Calu3 (cell line): ENCODE measurements at regions not wholly inside any gene's neighbourhood (a gene's known extent, or its start where the extent isn't known, plus 50 kb on each side); places are given as distances from the start of the nearest gene placed in this dataset.

ENCODE experiments used
- BruUV-seq: library from RNA; stranded (reverse); fragments of 400-500 nt; replicated peaks from 2 replicates; lab custom pipeline; 2021; lab: Mats Ljungman, UMichigan
- CTCF ChIA-PET: fragments of 300-600 bp; sonication (Branson Sonifier 250); formaldehyde crosslinking; loops from one replicate; lab custom pipeline; 2022; ENCODE audit warnings: antibody characterized with exemption; lab: Charles Lee
- DNase-seq: peaks from one replicate; pipeline ENCODE4 v3.0.0; 2022
- H3K27ac Mint-ChIP-seq: one replicate; pipeline ENCODE4 v1.8.0; 2022; ENCODE audit warnings: mixed read lengths; ENCODE audit not compliant: unreplicated experiment
- H3K27me3 Mint-ChIP-seq: one replicate; pipeline ENCODE4 v1.8.0; 2022; ENCODE audit warnings: mixed read lengths; ENCODE audit not compliant: unreplicated experiment
- H3K36me3 Mint-ChIP-seq: one replicate; pipeline ENCODE4 v1.8.0; 2022; ENCODE audit warnings: mild to moderate bottlenecking, moderate library complexity, mixed read lengths; ENCODE audit not compliant: insufficient read depth, unreplicated experiment
- H3K4me1 Mint-ChIP-seq: one replicate; pipeline ENCODE4 v1.8.0; 2022; ENCODE audit warnings: mild to moderate bottlenecking, low read depth, mixed read lengths; ENCODE audit not compliant: unreplicated experiment
- H3K4me3 Mint-ChIP-seq: one replicate; pipeline ENCODE4 v1.8.0; 2022; ENCODE audit warnings: mild to moderate bottlenecking, low read depth, moderate library complexity, mixed read lengths; ENCODE audit not compliant: unreplicated experiment
- H3K9me3 Mint-ChIP-seq: one replicate; pipeline ENCODE4 v1.8.0; 2022; ENCODE audit warnings: low read depth, mixed read lengths; ENCODE audit not compliant: unreplicated experiment
- CTCF ChIP-seq: fragments of 200-600 bp; IDR thresholded peaks from one replicate; pipeline ENCODE4 v1.8.0; 2022; ENCODE audit warnings: antibody characterized with exemption; ENCODE audit not compliant: unreplicated experiment
- intact Hi-C: fragments of 100-400 bp; cut with micrococcal nuclease; formaldehyde crosslinking; loops from one replicate; pipeline ENCODE4 v1.10.0; 2022; ENCODE audit not compliant: unreplicated experiment

GRCh38 chr13:30552567-30552966, 65.2 kb upstream of the USPL1 start:
- no peak overlapping the region for H3K4me3 Mint-ChIP-seq
- no peaks in the 10 kb centered on the region for H3K27me3 Mint-ChIP-seq
- CTCF ChIA-PET: no interaction called here
- TF ChIP-seq CTCF: no peak
- H3K9me3 Mint-ChIP-seq: no peaks in the 10 kb centered on the region
- DNase-seq: no peak
- H3K4me1 Mint-ChIP-seq: no peaks in the 10 kb centered on the region
- H3K36me3 Mint-ChIP-seq: no peaks in the 10 kb centered on the region
- intact Hi-C loops: no loop called here
- BruUV-seq: no TSS peak
- H3K27ac Mint-ChIP-seq: no peak overlapping the region

GRCh38 chr13:30559274-30559673, 58.4 kb upstream of the USPL1 start:
- CTCF ChIA-PET: no interaction called here
- intact Hi-C loops: no loop called here
- DNase-seq: no peak
- no peaks in the 10 kb centered on the region for H3K27me3 Mint-ChIP-seq
- no peaks in the 10 kb centered on the region for H3K9me3 Mint-ChIP-seq
- peaks cover 21% of the 10 kb centered on the region for H3K4me1 Mint-ChIP-seq
- no peak for TF ChIP-seq CTCF
- H3K36me3 Mint-ChIP-seq: no peaks in the 10 kb centered on the region
- no TSS peak for BruUV-seq
- H3K4me3 Mint-ChIP-seq: no peak overlapping the region
- no peak overlapping the region for H3K27ac Mint-ChIP-seq

- intact Hi-C loops: no loop called here
- peaks cover 21% of the 10 kb centered on the region for H3K4me1 Mint-ChIP-seq
- CTCF ChIA-PET: no interaction called here
- H3K4me3 Mint-ChIP-seq: no peak overlapping the region
- no peaks in the 10 kb centered on the region for H3K9me3 Mint-ChIP-seq
- no peak overlapping the region for H3K27ac Mint-ChIP-seq
- no TSS peak for BruUV-seq
- no peak for DNase-seq
- no peaks in the 10 kb centered on the region for H3K36me3 Mint-ChIP-seq
- TF ChIP-seq CTCF: no peak
- H3K27me3 Mint-ChIP-seq: no peaks in the 10 kb centered on the region
Observed at GRCh38 chr13:30560212-30560611, 57.5 kb upstream of the USPL1 start.

- Mint-ChIP-seq H3K36me3 (no peaks in the 10 kb centered on the region), H3K9me3 (no peaks in the 10 kb centered on the region), H3K27me3 (no peaks in the 10 kb centered on the region), H3K4me3 (no peak overlapping the region), H3K27ac (no peak overlapping the region), H3K4me1 (peaks cover 21% of the 10 kb centered on the region)
- intact Hi-C loops: no loop called here
- CTCF ChIA-PET: no interaction called here
- no peak for TF ChIP-seq CTCF
- BruUV-seq: no TSS peak
- DNase-seq: no peak
Observed at GRCh38 chr13:30561511-30561910, 56.2 kb upstream of the USPL1 start.
